CD4-positive, alpha-beta T cell (primary cell): ENCODE measurements at regions not wholly inside any gene's neighbourhood (a gene's known extent, or its start where the extent isn't known, plus 50 kb on each side); places are given as distances from the start of the nearest gene placed in this dataset.

Experiments used
- ATAC-seq: fragments of 200-7000 bp; cut with Tn5 transposase; one replicate; pipeline ENCODE4 v1.10.0; 2022; ENCODE audit warnings: mild to moderate bottlenecking; ENCODE audit not compliant: poor library complexity
- CTCF ChIA-PET: fragments of 350-600 bp; sonication (Branson Sonifier 250); formaldehyde crosslinking; loops from one replicate; lab custom pipeline; 2021; ENCODE audit warnings: antibody characterized with exemption, inconsistent platforms; lab: Charles Lee
- POLR2A ChIA-PET: fragments of 350-600 bp; sonication (Branson Sonifier 250); formaldehyde crosslinking; loops from one replicate; lab custom pipeline; 2021; ENCODE audit warnings: antibody characterized with exemption, inconsistent platforms; lab: Charles Lee
- DNase-seq, 14 experiments: peaks; one replicate each; pipeline ENCODE4 v3.0.0-alpha.2; 2013 to 2020; ENCODE audit warnings: mixed read lengths in 2 of 14
- H3K27ac ChIP-seq, 2 donors: one replicate each; pipeline versions ENCODE4 v1.5.1 to v1.7.0; 2013; ENCODE audit warnings: low read length in 2 of 2, low read depth in 1 of 2, mild to moderate bottlenecking in 1 of 2
- H3K27me3 ChIP-seq, 2 experiments: 1 replicate in 1 of 2; 2 replicates in 1 of 2; pipeline versions ENCODE4 v1.6.1 to v1.7.0; 2013; ENCODE audit warnings: low read length in 2 of 2, control low read depth in 1 of 2, mild to moderate bottlenecking in 1 of 2, moderate library complexity in 1 of 2; ENCODE audit not compliant: insufficient read depth in 2 of 2, control insufficient read depth in 1 of 2
- H3K36me3 ChIP-seq: one replicate; pipeline ENCODE4 v1.6.1; 2013; ENCODE audit warnings: low read length, control low read depth; ENCODE audit not compliant: insufficient read depth
- H3K4me1 ChIP-seq: one replicate; pipeline ENCODE4 v1.6.1; 2013; ENCODE audit warnings: low read length, control low read depth; ENCODE audit not compliant: insufficient read depth
- H3K4me3 ChIP-seq: one replicate; pipeline ENCODE4 v1.5.1; 2013; ENCODE audit warnings: mild to moderate bottlenecking, low read length, moderate library complexity
- H3K9me3 ChIP-seq, 2 experiments: 1 replicate in 1 of 2; 2 replicates in 1 of 2; pipeline versions ENCODE4 v1.6.1 to v1.7.0; 2013; ENCODE audit warnings: low read length in 2 of 2, mild to moderate bottlenecking in 2 of 2, control low read depth in 1 of 2, moderate library complexity in 1 of 2; ENCODE audit not compliant: control insufficient read depth in 1 of 2, insufficient read depth in 1 of 2
- H3K27ac Mint-ChIP-seq: one replicate; pipeline ENCODE4 v1.8.0; 2020; ENCODE audit warnings: mixed read lengths
- H3K27me3 Mint-ChIP-seq: one replicate; pipeline ENCODE4 v1.8.0; 2021; ENCODE audit warnings: mixed read lengths
- H3K36me3 Mint-ChIP-seq: one replicate; pipeline ENCODE4 v1.8.0; 2021; ENCODE audit warnings: low read depth, mixed read lengths
- H3K4me1 Mint-ChIP-seq: one replicate; pipeline ENCODE4 v1.8.0; 2021; ENCODE audit warnings: low read depth, mixed read lengths
- H3K4me3 Mint-ChIP-seq: one replicate; pipeline ENCODE4 v1.8.0; 2020; ENCODE audit warnings: mild to moderate bottlenecking, mixed read lengths
- H3K9me3 Mint-ChIP-seq: one replicate; pipeline ENCODE4 v1.8.0; 2020; ENCODE audit warnings: mixed read lengths
- intact Hi-C, 2 experiments: fragments of 100-400 bp; cut with DNase I in 1 of 2; cut with micrococcal nuclease in 1 of 2; formaldehyde crosslinking; loops; one replicate each; pipeline versions ENCODE4 v1.15.1 to v1.9.0; 2023 to 2025; cut with DNase I, micrococcal nuclease
- TF ChIP-seq, protein P1 (sequence below): fragments of 200-600 bp; IDR thresholded peaks from one replicate; pipeline ENCODE4 v1.8.0; 2022; ENCODE audit warnings: antibody characterized with exemption, mild to moderate bottlenecking

GRCh38 chr1:172903581-172904220, 147.0 kb downstream of the TNFSF18 start:
- H3K27ac ChIP-seq, result no peak overlapping the region
- no peaks in the 10 kb centered on the region for H3K9me3 Mint-ChIP-seq
- H3K4me1 ChIP-seq, result peaks cover 9% of the 10 kb centered on the region
- H3K36me3 Mint-ChIP-seq, result no peaks in the 10 kb centered on the region
- H3K27ac Mint-ChIP-seq, result no peak overlapping the region
- CTCF ChIA-PET, result no interaction called here
- H3K4me3 ChIP-seq, result no peak overlapping the region
- TF ChIP-seq, protein P1, sequence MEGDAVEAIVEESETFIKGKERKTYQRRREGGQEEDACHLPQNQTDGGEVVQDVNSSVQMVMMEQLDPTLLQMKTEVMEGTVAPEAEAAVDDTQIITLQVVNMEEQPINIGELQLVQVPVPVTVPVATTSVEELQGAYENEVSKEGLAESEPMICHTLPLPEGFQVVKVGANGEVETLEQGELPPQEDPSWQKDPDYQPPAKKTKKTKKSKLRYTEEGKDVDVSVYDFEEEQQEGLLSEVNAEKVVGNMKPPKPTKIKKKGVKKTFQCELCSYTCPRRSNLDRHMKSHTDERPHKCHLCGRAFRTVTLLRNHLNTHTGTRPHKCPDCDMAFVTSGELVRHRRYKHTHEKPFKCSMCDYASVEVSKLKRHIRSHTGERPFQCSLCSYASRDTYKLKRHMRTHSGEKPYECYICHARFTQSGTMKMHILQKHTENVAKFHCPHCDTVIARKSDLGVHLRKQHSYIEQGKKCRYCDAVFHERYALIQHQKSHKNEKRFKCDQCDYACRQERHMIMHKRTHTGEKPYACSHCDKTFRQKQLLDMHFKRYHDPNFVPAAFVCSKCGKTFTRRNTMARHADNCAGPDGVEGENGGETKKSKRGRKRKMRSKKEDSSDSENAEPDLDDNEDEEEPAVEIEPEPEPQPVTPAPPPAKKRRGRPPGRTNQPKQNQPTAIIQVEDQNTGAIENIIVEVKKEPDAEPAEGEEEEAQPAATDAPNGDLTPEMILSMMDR, result no peak
- peaks cover 55% of the 10 kb centered on the region for H3K4me1 Mint-ChIP-seq
- H3K4me3 Mint-ChIP-seq, result no peak overlapping the region
- POLR2A ChIA-PET, result no interaction called here
- H3K9me3 ChIP-seq, result no peaks in the 10 kb centered on the region
- no peaks in the 10 kb centered on the region for H3K27me3 ChIP-seq
- ATAC-seq (no peak), DNase-seq (no peak)
- H3K27me3 Mint-ChIP-seq, result no peaks in the 10 kb centered on the region
- no peaks in the 10 kb centered on the region for H3K36me3 ChIP-seq
- intact Hi-C loops, result no loop called here

DNA sequence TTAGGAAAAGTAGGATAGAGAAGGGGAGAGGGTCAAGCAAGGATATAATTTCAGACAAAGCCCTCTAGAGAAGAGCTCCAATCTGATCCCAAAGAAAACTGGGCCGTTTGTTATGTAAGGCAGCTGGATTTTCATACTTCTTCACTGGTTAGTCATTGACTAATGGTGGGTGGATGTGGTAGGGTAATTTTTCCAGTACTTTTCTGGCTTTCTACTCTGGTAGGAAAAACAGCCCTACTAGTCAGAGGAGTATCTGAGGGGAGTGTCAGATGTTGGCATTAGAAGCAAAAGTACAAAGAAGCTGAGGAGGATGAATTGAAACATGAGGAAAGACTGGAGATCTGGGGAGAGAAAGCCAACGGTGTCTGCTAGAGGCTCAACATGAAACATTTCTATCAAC, 145.3 kb downstream of the TNFSF18 start:
- H3K9me3 Mint-ChIP-seq, result no peaks in the 10 kb centered on the region
- DNase-seq (no peak), ATAC-seq (no peak)
- no peaks in the 10 kb centered on the region for H3K36me3 Mint-ChIP-seq
- ChIA-PET POLR2A (interaction anchor here (1.1 kb wide), 1 partner anchor 9 kb away, joined by 3 read pairs; no protein-coding TSS in a partner anchor), CTCF (interaction anchor here (0.6 kb wide), 1 partner anchor 1413 kb away, joined by 3 read pairs; no protein-coding TSS in a partner anchor)
- H3K4me1 Mint-ChIP-seq, result peaks cover 49% of the 10 kb centered on the region
- Histone ChIP-seq H3K27me3 (no peaks in the 10 kb centered on the region), H3K4me1 (peaks cover 9% of the 10 kb centered on the region), H3K4me3 (no peak overlapping the region), H3K27ac (no peak overlapping the region), H3K9me3 (no peaks in the 10 kb centered on the region), H3K36me3 (no peaks in the 10 kb centered on the region)
- intact Hi-C loops, result no loop called here
- H3K27ac Mint-ChIP-seq, result no peak overlapping the region
- H3K27me3 Mint-ChIP-seq, result no peaks in the 10 kb centered on the region
- H3K4me3 Mint-ChIP-seq, result no peak overlapping the region
- TF ChIP-seq, protein P1, result no peak

DNA sequence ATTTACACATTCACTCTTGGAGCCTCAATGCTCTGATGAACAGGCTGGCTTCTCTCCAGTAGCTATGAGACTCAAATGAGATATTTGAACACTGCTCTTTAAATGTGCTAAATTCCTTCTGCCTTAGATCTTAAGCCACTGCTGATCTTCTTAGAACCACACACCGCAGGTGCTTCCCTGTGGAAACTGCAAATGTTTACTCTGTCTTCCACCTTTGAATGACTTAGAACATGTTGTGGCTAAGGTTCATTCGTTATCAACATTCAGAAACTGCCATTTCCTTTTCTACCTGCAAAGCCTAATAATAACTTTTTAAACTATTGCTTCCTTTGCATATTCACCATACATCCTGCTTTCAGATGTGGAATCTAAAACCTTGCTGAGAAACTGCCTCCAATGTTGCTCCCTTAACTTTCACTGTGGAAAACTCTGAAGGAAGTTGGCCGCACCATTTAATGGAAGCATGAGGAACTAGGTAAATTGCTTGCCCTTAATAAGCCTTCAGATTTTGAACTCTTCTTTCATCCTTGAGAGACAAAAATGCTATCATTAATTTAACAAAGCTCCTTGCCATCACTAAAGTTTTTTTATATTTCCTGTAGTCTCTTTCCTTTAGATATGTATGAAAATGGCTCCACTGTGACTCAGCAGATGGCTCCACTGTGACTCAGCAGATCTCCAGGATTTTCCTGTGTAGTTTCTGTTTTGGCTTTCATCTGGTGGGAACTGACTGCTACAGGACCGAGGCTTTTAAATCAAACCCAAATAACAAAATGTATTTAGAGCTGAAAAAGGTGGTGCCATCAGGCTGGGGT, 143.8 kb downstream of the TNFSF18 start:
- Histone ChIP-seq H3K4me1 (peaks cover 9% of the 10 kb centered on the region), H3K36me3 (no peaks in the 10 kb centered on the region), H3K4me3 (no peak overlapping the region), H3K27ac (peak overlapping the region in 1 of 2 donors; percentile 32), H3K27me3 (no peaks in the 10 kb centered on the region), H3K9me3 (no peaks in the 10 kb centered on the region)
- peak; percentile 68 for ATAC-seq
- no peaks in the 10 kb centered on the region for H3K27me3 Mint-ChIP-seq
- no peaks in the 10 kb centered on the region for H3K9me3 Mint-ChIP-seq
- TF ChIP-seq, protein P1, result no peak
- peaks cover 40% of the 10 kb centered on the region for H3K4me1 Mint-ChIP-seq
- ChIA-PET POLR2A (interaction anchor here (0.9 to 3.8 kb wide), 3 partner anchors 12 to 21 kb away, joined by 3 to 23 read pairs (median 4); no protein-coding TSS in a partner anchor), CTCF (no interaction called here)
- peak overlapping the region; percentile 35 for H3K27ac Mint-ChIP-seq
- DNase-seq, result peak in 8 of 14 experiments; percentile 4 to 68 (median 24)
- H3K4me3 Mint-ChIP-seq, result peak overlapping the region; percentile 3
- no peaks in the 10 kb centered on the region for H3K36me3 Mint-ChIP-seq
- intact Hi-C loops, result no loop called here
